ENCODE measurements at regions not wholly inside any gene's neighbourhood (a gene's known extent, or its start where the extent isn't known, plus 50 kb on each side); places are given as distances from the start of the nearest gene placed in this dataset.
A peak's percentile ranks its signal among the peaks of the same experiment; 100 is the strongest.

DNA sequence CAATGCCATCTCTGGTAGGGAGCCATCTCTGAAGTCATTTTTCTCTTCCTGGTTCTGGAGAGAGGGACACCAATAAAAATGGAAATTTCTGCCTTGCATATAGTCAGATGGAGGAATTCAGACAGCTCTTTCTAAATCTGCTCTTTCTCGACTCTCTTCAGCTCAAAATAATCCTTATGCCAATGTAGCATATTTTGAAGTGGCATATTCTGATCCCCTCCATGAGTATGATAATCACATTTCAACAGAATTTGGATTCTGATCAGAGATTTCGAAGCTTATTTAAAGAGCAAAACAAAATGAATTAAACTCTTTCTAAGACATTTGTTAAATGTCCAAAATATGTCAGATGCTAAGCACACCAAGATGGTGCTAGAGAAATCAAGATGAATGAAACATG, 267.1 kb upstream of the BTBD3 start:
- Histone ChIP-seq H3K27ac (ENCODE audit: low read length) (no peak overlapping the region), H3K27me3 (ENCODE audit: control insufficient read depth, insufficient read depth) (no peaks in the 10 kb centered on the region), H3K9me3 (ENCODE audit: control insufficient read depth, low read length) (no peaks in the 10 kb centered on the region), H3K4me1 (ENCODE audit: control insufficient read depth, insufficient read depth, low read length) (no peaks in the 10 kb centered on the region), H3K4me3 (ENCODE audit: low read length) (no peak overlapping the region)
- 77% methylated on average over 2 of the region's 2 CpGs for WGBS
- DNase-seq, result no peak
- ATAC-seq, result no peak
- intact Hi-C loops (cut with DNase I), result no loop called here

DNA sequence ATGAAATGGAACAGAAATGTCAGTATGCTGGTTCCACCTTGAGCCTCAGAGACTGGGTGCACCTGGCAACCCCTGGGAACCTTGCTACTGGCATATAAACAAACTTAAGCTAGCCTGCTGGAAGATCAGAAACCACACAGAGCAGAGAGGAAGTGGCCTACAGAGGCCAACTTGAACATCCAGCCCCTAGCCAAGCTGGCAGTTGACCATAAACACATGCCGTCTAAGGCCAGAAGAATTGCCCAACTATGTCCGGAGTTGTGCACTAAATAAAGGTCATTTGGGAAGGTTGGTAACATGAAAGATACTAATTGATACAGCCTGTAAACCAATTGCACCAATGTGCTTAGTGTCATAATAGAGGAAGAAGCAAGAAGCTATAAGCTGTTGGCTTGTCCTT, 266.6 kb upstream of the BTBD3 start:
- DNase-seq (no peak), ATAC-seq (no peak)
- H3K27me3 ChIP-seq (ENCODE audit: control insufficient read depth, insufficient read depth), result no peaks in the 10 kb centered on the region
- no peaks in the 10 kb centered on the region for H3K4me1 ChIP-seq (ENCODE audit: control insufficient read depth, insufficient read depth, low read length)
- WGBS, result 64% methylated on average over 2 of the region's 2 CpGs
- no peak overlapping the region for H3K4me3 ChIP-seq (ENCODE audit: low read length)
- intact Hi-C loops (cut with DNase I), result no loop called here
- no peaks in the 10 kb centered on the region for H3K9me3 ChIP-seq (ENCODE audit: control insufficient read depth, low read length)
- H3K27ac ChIP-seq (ENCODE audit: low read length), result no peak overlapping the region

DNA sequence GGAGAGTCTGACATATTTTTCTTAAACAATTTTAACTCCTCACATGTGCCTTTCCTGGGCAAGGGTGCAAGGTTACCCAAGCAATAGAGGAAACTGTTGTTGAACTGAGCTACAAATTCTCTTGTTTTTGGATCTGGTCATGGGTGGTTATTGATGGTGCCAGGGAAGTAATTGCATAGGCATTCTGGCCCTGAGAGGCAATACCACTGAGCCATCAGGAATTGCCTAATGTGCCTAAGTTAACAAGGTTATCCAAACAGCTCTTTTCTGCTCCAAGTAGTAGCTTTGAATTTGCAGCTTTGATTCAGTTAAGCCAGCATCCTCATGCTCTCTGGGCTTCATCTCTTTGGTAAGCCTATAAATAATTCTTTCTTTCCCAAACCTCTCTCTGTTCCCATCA, 266.0 kb upstream of the BTBD3 start:
- Histone ChIP-seq H3K4me3 (ENCODE audit: low read length) (no peak overlapping the region), H3K27ac (ENCODE audit: low read length) (no peak overlapping the region), H3K27me3 (ENCODE audit: control insufficient read depth, insufficient read depth) (no peaks in the 10 kb centered on the region), H3K9me3 (ENCODE audit: control insufficient read depth, low read length) (no peaks in the 10 kb centered on the region), H3K4me1 (ENCODE audit: control insufficient read depth, insufficient read depth, low read length) (no peaks in the 10 kb centered on the region)
- DNase-seq, result no peak
- no peak for ATAC-seq
- intact Hi-C loops (cut with DNase I), result no loop called here

DNA sequence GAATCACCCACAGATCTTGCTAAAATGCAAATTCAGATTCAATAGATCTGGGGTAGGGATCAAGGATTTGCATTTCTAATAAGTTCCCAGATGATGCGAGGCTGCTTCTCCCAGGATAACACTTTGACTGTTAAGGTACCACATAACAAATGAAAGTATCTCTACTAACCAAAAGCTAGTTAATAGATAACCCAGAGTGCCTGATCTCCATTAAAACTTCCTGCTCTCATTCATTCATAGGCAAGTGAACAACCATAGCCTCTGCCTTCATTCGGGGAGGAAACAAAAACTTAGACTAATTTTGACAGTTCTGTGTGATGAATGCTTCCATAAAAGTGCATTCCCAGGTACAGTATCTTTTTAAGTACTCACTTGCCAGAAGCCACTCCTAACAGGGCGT, 265.6 kb upstream of the BTBD3 start:
- DNase-seq (no peak), ATAC-seq (no peak)
- WGBS, result 69% methylated on average over 3 of the region's 3 CpGs
- Histone ChIP-seq H3K9me3 (ENCODE audit: control insufficient read depth, low read length) (no peaks in the 10 kb centered on the region), H3K27me3 (ENCODE audit: control insufficient read depth, insufficient read depth) (no peaks in the 10 kb centered on the region), H3K27ac (ENCODE audit: low read length) (no peak overlapping the region), H3K4me3 (ENCODE audit: low read length) (no peak overlapping the region), H3K4me1 (ENCODE audit: control insufficient read depth, insufficient read depth, low read length) (no peaks in the 10 kb centered on the region)
- intact Hi-C loops (cut with DNase I), result no loop called here

DNA sequence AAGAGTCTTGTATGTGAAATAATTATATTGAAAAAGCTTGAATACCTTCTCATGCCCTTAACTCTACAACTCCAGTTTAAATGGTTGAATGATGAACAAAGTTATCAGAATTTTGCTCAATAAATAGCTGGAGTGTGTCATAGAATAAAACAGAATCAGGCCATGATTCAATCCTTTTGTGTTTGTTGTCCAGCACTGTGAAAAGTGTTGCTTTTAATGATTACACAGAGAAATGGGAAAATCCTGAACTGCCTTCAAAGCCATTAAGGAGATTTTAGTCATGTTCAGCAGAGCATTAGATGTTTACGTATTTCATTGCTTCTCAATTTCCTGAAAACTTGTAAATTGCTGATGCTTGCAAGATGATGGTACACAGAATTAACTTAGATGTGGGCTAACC, 262.9 kb upstream of the BTBD3 start:
- no peak overlapping the region for H3K27ac ChIP-seq (ENCODE audit: low read length)
- H3K4me1 ChIP-seq (ENCODE audit: control insufficient read depth, insufficient read depth, low read length), result no peaks in the 10 kb centered on the region
- 94% methylated on average over 1 of the region's 1 CpG for WGBS
- DNase-seq (no peak), ATAC-seq (no peak)
- H3K9me3 ChIP-seq (ENCODE audit: control insufficient read depth, low read length), result no peaks in the 10 kb centered on the region
- no peak overlapping the region for H3K4me3 ChIP-seq (ENCODE audit: low read length)
- intact Hi-C loops (cut with DNase I), result no loop called here
- no peaks in the 10 kb centered on the region for H3K27me3 ChIP-seq (ENCODE audit: control insufficient read depth, insufficient read depth)

DNA sequence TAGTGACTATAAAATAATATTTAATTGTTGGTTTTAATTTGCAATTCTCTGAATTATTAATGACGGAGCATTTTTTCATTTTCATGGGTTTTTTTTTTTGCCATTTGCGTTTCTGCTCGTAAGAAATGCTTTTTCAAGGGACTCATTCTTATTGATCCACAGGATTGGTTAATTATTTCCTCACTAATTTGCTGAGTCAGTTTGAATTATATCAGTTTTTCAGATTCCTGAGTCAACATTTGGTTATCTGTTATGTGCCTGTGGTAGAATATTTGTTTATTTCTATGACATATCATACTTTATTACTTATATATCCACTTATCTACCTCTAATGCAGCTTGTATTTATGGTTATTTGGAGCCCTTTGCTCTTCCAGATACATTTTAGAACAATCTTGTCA, 257.0 kb upstream of the BTBD3 start:
- WGBS, result 93% methylated on average over 3 of the region's 3 CpGs

DNA sequence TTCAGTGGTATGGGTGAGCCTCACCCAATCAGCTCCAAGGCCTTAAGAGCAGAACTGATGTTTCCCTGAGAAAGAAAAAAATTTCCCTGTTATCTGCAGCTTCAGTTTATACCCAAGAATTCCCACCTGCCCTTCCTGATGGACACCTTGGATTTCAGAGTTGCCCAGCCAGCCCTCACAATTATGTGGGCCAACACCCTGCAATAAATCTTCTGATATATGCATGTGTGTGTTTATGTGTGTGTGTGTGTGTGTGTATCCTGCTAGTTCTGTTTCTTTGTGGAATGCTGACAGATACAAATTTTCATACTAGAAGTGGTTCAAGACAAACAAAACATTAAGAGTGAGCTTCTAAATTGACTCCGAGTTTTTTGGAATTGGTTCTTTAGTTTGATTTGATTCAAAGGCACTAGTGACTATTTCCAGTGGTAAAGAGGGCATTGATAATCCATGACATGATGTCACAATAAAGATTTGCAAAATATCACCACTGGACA, 246.6 kb upstream of the BTBD3 start:
- intact Hi-C loops (cut with DNase I), result loop anchor here in 1 of 4 donors (10.0 kb wide), 1 partner anchor 534 kb away; no protein-coding TSS in a partner anchor
- Histone ChIP-seq H3K27ac (ENCODE audit: low read length) (no peak overlapping the region), H3K4me3 (ENCODE audit: low read length) (no peak overlapping the region), H3K9me3 (ENCODE audit: control insufficient read depth, low read length) (no peaks in the 10 kb centered on the region), H3K4me1 (ENCODE audit: control insufficient read depth, insufficient read depth, low read length) (no peaks in the 10 kb centered on the region), H3K27me3 (ENCODE audit: control insufficient read depth, insufficient read depth) (no peaks in the 10 kb centered on the region)
- DNase-seq (no peak), ATAC-seq (no peak)
- WGBS, result 79% methylated on average over 1 of the region's 1 CpG

More for the DNA sequence above, 257.0 kb upstream of the BTBD3 start:
- intact Hi-C loops (cut with DNase I), result no loop called here
- Histone ChIP-seq H3K27ac (ENCODE audit: low read length) (no peak overlapping the region), H3K27me3 (ENCODE audit: control insufficient read depth, insufficient read depth) (no peaks in the 10 kb centered on the region), H3K4me1 (ENCODE audit: control insufficient read depth, insufficient read depth, low read length) (no peaks in the 10 kb centered on the region), H3K9me3 (ENCODE audit: control insufficient read depth, low read length) (no peaks in the 10 kb centered on the region), H3K4me3 (ENCODE audit: low read length) (no peak overlapping the region)
- DNase-seq (no peak), ATAC-seq (no peak)

DNA sequence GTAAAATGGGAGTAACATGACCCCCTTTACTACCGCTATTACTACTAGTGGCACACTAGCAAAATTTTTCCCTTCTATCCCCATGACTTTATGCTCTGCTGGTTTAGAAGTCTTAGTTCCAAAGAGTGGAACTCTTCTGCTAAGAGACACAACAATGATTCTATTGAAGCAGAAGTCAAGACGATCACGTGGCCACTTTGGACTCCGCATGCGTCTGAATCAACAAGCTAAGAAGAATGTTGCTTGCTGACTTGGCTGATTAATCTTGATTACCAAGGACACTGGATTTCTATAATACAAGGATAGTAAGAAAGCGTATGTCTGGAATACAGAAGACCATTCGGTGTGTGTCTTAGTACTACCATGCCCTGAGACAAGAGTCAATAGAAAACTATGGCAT, 244.7 kb upstream of the BTBD3 start:
- Histone ChIP-seq H3K4me1 (ENCODE audit: control insufficient read depth, insufficient read depth, low read length) (no peaks in the 10 kb centered on the region), H3K27me3 (ENCODE audit: control insufficient read depth, insufficient read depth) (no peaks in the 10 kb centered on the region), H3K4me3 (ENCODE audit: low read length) (no peak overlapping the region), H3K27ac (ENCODE audit: low read length) (no peak overlapping the region), H3K9me3 (ENCODE audit: control insufficient read depth, low read length) (no peaks in the 10 kb centered on the region)
- ATAC-seq (no peak), DNase-seq (no peak)
- WGBS, result 89% methylated on average over 7 of the region's 7 CpGs
- intact Hi-C loops (cut with DNase I), result loop anchor here in 1 of 4 donors (10.0 kb wide), 1 partner anchor 532 kb away; no protein-coding TSS in a partner anchor

DNA sequence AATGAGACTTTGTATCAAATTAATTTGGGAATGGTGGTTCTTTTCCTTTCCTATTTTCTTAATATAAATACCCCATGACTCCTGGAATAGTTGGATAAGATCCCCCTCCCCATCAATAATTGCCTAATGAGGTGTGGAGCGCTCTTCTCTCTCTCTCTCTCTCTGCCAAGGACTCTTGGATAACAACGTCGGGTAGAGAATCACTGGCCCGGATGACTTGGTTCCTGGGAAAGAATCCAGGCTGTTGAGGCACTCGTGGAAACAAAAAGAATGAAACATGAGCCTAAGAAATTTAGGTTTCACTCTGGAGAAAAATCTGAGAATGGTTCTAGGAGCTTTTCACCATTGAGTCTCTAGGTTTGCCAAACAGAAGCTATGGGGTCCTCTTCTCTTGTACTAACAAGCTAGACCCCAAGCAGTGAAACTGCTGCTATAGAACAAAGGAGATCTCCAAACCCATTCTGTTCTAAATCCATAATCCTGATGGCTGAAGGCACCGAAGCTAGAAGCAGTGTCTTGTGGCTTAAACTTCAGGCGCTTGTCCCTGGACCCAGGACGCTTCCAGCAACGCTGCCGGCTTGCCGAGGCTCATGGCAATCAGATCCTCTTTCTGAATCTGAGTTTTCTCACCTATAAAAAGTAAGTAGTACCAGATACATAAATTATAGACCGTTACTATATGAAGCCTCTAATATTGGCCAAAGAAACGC, 241.6 kb upstream of the BTBD3 start:
- ATAC-seq (peak; percentile 34 to 47), DNase-seq (peak in 2 of 3 donors; percentile 22 to 43)
- 42% methylated on average over 13 of the region's 13 CpGs for WGBS
- no peaks in the 10 kb centered on the region for H3K4me1 ChIP-seq (ENCODE audit: control insufficient read depth, insufficient read depth, low read length)
- H3K9me3 ChIP-seq (ENCODE audit: control insufficient read depth, low read length), result no peaks in the 10 kb centered on the region
- intact Hi-C loops (cut with DNase I), result loop anchor here in 2 of 4 donors (5.0 to 10.0 kb wide), 2 partner anchors 529 to 531 kb away; no protein-coding TSS in a partner anchor
- H3K4me3 ChIP-seq (ENCODE audit: low read length), result no peak overlapping the region
- no peak overlapping the region for H3K27ac ChIP-seq (ENCODE audit: low read length)
- H3K27me3 ChIP-seq (ENCODE audit: control insufficient read depth, insufficient read depth), result no peaks in the 10 kb centered on the region

DNA sequence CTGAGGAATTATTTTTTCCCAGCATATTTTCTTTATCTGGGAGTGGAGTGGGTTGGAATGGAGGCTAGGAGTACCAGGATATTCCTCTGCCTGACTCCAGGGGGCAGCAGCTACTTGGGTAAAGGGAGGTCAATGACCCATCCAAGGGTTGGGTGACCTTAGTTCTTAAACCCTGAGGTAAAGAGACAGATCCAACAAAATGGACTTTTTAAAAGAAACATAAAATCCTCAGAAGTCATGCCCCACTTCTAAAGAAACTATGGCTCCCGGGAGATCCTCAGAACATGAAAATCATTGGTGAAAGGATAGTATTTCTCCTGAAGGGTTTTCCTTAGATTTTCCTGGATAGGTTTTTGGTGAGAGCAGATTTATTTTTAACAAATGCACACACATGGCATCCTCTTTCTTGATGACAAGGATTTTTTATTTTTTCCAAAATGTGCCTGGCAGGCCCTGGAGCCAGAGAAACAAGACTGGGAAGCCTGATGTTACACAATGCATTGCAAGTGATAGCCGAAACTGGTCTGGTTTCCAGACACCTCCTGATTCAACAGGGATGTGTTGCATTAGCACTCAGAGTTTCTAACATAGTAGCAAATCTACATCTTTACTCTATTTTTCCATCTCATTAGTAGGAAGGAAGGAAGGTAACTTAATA, 240.9 kb upstream of the BTBD3 start:
- intact Hi-C loops (cut with DNase I), result loop anchor here in 2 of 4 donors (5.0 to 10.0 kb wide), 2 partner anchors 528 to 531 kb away; no protein-coding TSS in a partner anchor
- DNase-seq (peak in 2 of 3 donors; percentile 33 to 57), ATAC-seq (peak; percentile 86 to 92)
- Histone ChIP-seq H3K9me3 (ENCODE audit: control insufficient read depth, low read length) (no peaks in the 10 kb centered on the region), H3K27me3 (ENCODE audit: control insufficient read depth, insufficient read depth) (no peaks in the 10 kb centered on the region), H3K4me3 (ENCODE audit: low read length) (no peak overlapping the region), H3K4me1 (ENCODE audit: control insufficient read depth, insufficient read depth, low read length) (no peaks in the 10 kb centered on the region), H3K27ac (ENCODE audit: low read length) (no peak overlapping the region)
- WGBS, result 57% methylated on average over 2 of the region's 2 CpGs

DNA sequence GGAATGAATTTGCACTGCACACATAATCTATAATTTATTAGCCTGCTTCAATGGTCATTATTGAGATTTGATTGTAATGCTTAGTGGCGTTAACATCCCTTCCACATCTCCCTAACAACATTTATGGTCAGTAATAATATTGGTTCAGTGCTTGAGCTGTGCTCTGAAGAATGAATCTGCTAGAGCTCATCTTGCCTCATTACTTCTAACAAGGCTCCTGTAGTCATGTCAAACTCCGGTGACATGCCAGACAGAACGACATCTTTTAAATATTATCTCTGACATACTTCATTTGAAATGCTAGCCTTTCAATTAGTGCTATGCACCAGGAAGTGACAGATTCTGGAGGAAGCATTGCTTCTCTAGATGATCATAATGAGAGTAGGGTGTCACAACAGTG, 240.3 kb upstream of the BTBD3 start:
- H3K4me3 ChIP-seq (ENCODE audit: low read length), result no peak overlapping the region
- no peaks in the 10 kb centered on the region for H3K27me3 ChIP-seq (ENCODE audit: control insufficient read depth, insufficient read depth)
- no peaks in the 10 kb centered on the region for H3K4me1 ChIP-seq (ENCODE audit: control insufficient read depth, insufficient read depth, low read length)
- DNase-seq (no peak), ATAC-seq (no peak)
- 85% methylated on average over 3 of the region's 3 CpGs for WGBS
- intact Hi-C loops (cut with DNase I), result loop anchor here in 2 of 4 donors (5.0 to 10.0 kb wide), 2 partner anchors 527 to 530 kb away; no protein-coding TSS in a partner anchor
- no peaks in the 10 kb centered on the region for H3K9me3 ChIP-seq (ENCODE audit: control insufficient read depth, low read length)
- H3K27ac ChIP-seq (ENCODE audit: low read length), result no peak overlapping the region

All from right cardiac atrium (tissue), 5 donors.